ENCODE measurements at regions not wholly inside any gene's neighbourhood (a gene's known extent, or its start where the extent isn't known, plus 50 kb on each side); places are given as distances from the start of the nearest gene placed in this dataset.
A peak's percentile ranks its signal among the peaks of the same experiment; 100 is the strongest.

GRCh38 chr19:28074773-28075172 lies 1138.2 kb downstream of the UQCRFS1 start (continued):
- TF ChIP-seq, protein P1, sequence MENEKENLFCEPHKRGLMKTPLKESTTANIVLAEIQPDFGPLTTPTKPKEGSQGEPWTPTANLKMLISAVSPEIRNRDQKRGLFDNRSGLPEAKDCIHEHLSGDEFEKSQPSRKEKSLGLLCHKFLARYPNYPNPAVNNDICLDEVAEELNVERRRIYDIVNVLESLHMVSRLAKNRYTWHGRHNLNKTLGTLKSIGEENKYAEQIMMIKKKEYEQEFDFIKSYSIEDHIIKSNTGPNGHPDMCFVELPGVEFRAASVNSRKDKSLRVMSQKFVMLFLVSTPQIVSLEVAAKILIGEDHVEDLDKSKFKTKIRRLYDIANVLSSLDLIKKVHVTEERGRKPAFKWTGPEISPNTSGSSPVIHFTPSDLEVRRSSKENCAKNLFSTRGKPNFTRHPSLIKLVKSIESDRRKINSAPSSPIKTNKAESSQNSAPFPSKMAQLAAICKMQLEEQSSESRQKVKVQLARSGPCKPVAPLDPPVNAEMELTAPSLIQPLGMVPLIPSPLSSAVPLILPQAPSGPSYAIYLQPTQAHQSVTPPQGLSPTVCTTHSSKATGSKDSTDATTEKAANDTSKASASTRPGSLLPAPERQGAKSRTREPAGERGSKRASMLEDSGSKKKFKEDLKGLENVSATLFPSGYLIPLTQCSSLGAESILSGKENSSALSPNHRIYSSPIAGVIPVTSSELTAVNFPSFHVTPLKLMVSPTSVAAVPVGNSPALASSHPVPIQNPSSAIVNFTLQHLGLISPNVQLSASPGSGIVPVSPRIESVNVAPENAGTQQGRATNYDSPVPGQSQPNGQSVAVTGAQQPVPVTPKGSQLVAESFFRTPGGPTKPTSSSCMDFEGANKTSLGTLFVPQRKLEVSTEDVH (IDR thresholded peaks at IDR 0.05; ENCODE audit: low read depth, partially characterized antibody): no peak
- no peak; the same call in 1 of the 2 replicates for TF ChIP-seq EED (IDR thresholded peaks at IDR 0.05; ENCODE audit: low read depth)
- no peak for TF ChIP-seq NR2F1 (conservative IDR thresholded peaks at IDR 0.05)
- 0 out of 2 replicates have a peak, but pooled peaks have one; percentile 21 for TF ChIP-seq CREM (IDR thresholded peaks at IDR 0.05; ENCODE audit: low read depth)
- no peak for TF ChIP-seq ZNF622 (IDR thresholded peaks at IDR 0.05)
- no peak for TF ChIP-seq NR2C2 (IDR thresholded peaks at IDR 0.05; ENCODE audit: borderline replicate concordance, control insufficient read depth, insufficient read length, low read depth)
- TF ChIP-seq SMC3 (IDR thresholded peaks at IDR 0.05; ENCODE audit: borderline replicate concordance, low read length): peak; percentile 3; the same call in 1 of the 2 replicates
- TF ChIP-seq, protein P2, sequence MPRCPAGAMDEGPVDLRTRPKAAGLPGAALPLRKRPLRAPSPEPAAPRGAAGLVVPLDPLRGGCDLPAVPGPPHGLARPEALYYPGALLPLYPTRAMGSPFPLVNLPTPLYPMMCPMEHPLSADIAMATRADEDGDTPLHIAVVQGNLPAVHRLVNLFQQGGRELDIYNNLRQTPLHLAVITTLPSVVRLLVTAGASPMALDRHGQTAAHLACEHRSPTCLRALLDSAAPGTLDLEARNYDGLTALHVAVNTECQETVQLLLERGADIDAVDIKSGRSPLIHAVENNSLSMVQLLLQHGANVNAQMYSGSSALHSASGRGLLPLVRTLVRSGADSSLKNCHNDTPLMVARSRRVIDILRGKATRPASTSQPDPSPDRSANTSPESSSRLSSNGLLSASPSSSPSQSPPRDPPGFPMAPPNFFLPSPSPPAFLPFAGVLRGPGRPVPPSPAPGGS (IDR thresholded peaks at IDR 0.05; ENCODE audit: borderline replicate concordance, insufficient read depth, low read depth, low read length, poor library complexity, severe bottlenecking): peak; percentile 97
- peak; percentile 40; the same call in 1 of the 2 replicates for TF ChIP-seq PAX5 (IDR thresholded peaks at IDR 0.05; ENCODE audit: borderline replicate concordance, low read depth, low read length)
- TF ChIP-seq RUNX3 (IDR thresholded peaks at IDR 0.05; ENCODE audit: low read length): peak; percentile 93
- 0 out of 2 replicates have a peak, but pooled peaks have one; percentile 43 for TF ChIP-seq CBFB (IDR thresholded peaks at IDR 0.05; ENCODE audit: low read depth)
- TF ChIP-seq SPI1 (IDR thresholded peaks at IDR 0.05; ENCODE audit: borderline replicate concordance, insufficient read depth, low read depth, low read length): peak; percentile 74
- no peak for TF ChIP-seq MTA3 (IDR thresholded peaks at IDR 0.05; ENCODE audit: borderline replicate concordance, low read length)
- TF ChIP-seq CHD4 (IDR thresholded peaks at IDR 0.05): no peak
- TF ChIP-seq TBL1XR1 (IDR thresholded peaks at IDR 0.05; ENCODE audit: low read depth, low read length): 0 out of 2 replicates have a peak, but pooled peaks have one; percentile 12
- peak; percentile 72 for TF ChIP-seq MEF2B (IDR thresholded peaks at IDR 0.05; ENCODE audit: partially characterized antibody, poor library complexity, severe bottlenecking)
- TF ChIP-seq BCL11A (IDR thresholded peaks at IDR 0.05; ENCODE audit: low read depth, low read length): peak; percentile 49; the same call in 1 of the 2 replicates
- TF ChIP-seq, protein P3, sequence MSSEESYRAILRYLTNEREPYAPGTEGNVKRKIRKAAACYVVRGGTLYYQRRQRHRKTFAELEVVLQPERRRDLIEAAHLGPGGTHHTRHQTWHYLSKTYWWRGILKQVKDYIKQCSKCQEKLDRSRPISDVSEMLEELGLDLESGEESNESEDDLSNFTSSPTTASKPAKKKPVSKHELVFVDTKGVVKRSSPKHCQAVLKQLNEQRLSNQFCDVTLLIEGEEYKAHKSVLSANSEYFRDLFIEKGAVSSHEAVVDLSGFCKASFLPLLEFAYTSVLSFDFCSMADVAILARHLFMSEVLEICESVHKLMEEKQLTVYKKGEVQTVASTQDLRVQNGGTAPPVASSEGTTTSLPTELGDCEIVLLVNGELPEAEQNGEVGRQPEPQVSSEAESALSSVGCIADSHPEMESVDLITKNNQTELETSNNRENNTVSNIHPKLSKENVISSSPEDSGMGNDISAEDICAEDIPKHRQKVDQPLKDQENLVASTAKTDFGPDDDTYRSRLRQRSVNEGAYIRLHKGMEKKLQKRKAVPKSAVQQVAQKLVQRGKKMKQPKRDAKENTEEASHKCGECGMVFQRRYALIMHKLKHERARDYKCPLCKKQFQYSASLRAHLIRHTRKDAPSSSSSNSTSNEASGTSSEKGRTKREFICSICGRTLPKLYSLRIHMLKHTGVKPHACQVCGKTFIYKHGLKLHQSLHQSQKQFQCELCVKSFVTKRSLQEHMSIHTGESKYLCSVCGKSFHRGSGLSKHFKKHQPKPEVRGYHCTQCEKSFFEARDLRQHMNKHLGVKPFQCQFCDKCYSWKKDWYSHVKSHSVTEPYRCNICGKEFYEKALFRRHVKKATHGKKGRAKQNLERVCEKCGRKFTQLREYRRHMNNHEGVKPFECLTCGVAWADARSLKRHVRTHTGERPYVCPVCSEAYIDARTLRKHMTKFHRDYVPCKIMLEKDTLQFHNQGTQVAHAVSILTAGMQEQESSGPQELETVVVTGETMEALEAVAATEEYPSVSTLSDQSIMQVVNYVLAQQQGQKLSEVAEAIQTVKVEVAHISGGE (CRISPR knock-in tag; IDR thresholded peaks at IDR 0.05): no peak
- peak; percentile 66; the same call in 1 of the 2 replicates for TF ChIP-seq GATAD2B (conservative IDR thresholded peaks at IDR 0.05; ENCODE audit: low read depth)
- peak; percentile 39; the same call in 1 of the 2 replicates for TF ChIP-seq FOXM1 (IDR thresholded peaks at IDR 0.05; ENCODE audit: low read depth, low read length)
- peak; percentile 68; the same call in 1 of the 2 replicates for TF ChIP-seq TCF12 (IDR thresholded peaks at IDR 0.05; ENCODE audit: low read depth, low read length)
- TF ChIP-seq BHLHE40 (IDR thresholded peaks at IDR 0.05; ENCODE audit: borderline replicate concordance in 1 of 2, low read depth in 2 of 2, low read length in 1 of 2): 0 out of 4 replicates have a peak, but pooled peaks of 1 of the 2 experiments have one; percentile 9
